ENCODE measurements at regions not wholly inside any gene's neighbourhood (a gene's known extent, or its start where the extent isn't known, plus 50 kb on each side); places are given as distances from the start of the nearest gene placed in this dataset.

- TF ChIP-seq, protein P1, sequence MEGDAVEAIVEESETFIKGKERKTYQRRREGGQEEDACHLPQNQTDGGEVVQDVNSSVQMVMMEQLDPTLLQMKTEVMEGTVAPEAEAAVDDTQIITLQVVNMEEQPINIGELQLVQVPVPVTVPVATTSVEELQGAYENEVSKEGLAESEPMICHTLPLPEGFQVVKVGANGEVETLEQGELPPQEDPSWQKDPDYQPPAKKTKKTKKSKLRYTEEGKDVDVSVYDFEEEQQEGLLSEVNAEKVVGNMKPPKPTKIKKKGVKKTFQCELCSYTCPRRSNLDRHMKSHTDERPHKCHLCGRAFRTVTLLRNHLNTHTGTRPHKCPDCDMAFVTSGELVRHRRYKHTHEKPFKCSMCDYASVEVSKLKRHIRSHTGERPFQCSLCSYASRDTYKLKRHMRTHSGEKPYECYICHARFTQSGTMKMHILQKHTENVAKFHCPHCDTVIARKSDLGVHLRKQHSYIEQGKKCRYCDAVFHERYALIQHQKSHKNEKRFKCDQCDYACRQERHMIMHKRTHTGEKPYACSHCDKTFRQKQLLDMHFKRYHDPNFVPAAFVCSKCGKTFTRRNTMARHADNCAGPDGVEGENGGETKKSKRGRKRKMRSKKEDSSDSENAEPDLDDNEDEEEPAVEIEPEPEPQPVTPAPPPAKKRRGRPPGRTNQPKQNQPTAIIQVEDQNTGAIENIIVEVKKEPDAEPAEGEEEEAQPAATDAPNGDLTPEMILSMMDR (IDR thresholded peaks at IDR 0.05) = no peak
- no peak for TF ChIP-seq POLR2A (IDR thresholded peaks at IDR 0.05)
Observed at GRCh38 chr9:106796771-106797170, 66.2 kb upstream of the ZNF462 start.

All from lower leg skin (tissue), 3 donors.